ENCODE measurements at regions not wholly inside any gene's neighbourhood (a gene's known extent, or its start where the extent isn't known, plus 50 kb on each side); places are given as distances from the start of the nearest gene placed in this dataset.

GRCh38 chr11:128328955-128329551 is 258.3 kb downstream of the ETS1 start:
- DNase-seq (ENCODE audit: low spot score), result no peak

- no peak for DNase-seq (ENCODE audit: low spot score)
Measured at GRCh38 chr11:128327274-128327673, 260.1 kb downstream of the ETS1 start.

- DNase-seq (ENCODE audit: low spot score), result no peak
Measured at GRCh38 chr11:128326791-128327190, 260.6 kb downstream of the ETS1 start.

- DNase-seq (ENCODE audit: low spot score), result no peak
Measured at GRCh38 chr11:128324531-128325141, 262.7 kb downstream of the ETS1 start.

GRCh38 chr11:128324051-128324481 is 263.3 kb downstream of the ETS1 start:
- DNase-seq (ENCODE audit: low spot score), result no peak

- no peak for DNase-seq (ENCODE audit: low spot score)
Measured at GRCh38 chr11:128323381-128323780, 264.0 kb downstream of the ETS1 start.

GRCh38 chr11:128318856-128319474 is 268.4 kb downstream of the ETS1 start:
- no peak for DNase-seq (ENCODE audit: low spot score)

GRCh38 chr11:128316541-128317227 is 270.7 kb downstream of the ETS1 start:
- DNase-seq (ENCODE audit: low spot score), result no peak

- no peak for DNase-seq (ENCODE audit: low spot score)
Measured at GRCh38 chr11:128315933-128316332, 271.4 kb downstream of the ETS1 start.

GRCh38 chr11:128313931-128314330 is 273.4 kb downstream of the ETS1 start:
- DNase-seq (ENCODE audit: low spot score), result no peak

GRCh38 chr11:128311742-128312719 is 275.3 kb downstream of the ETS1 start:
- DNase-seq (ENCODE audit: low spot score), result no peak

- no peak for DNase-seq (ENCODE audit: low spot score)
Measured at GRCh38 chr11:128310676-128311445, 276.5 kb downstream of the ETS1 start.

GRCh38 chr11:128310005-128310404 is 277.4 kb downstream of the ETS1 start:
- no peak for DNase-seq (ENCODE audit: low spot score)

GRCh38 chr11:128308794-128309193 is 278.6 kb downstream of the ETS1 start:
- DNase-seq (ENCODE audit: low spot score), result no peak

GRCh38 chr11:128305588-128305987 is 281.8 kb downstream of the ETS1 start:
- no peak for DNase-seq (ENCODE audit: low spot score)

- no peak for DNase-seq (ENCODE audit: low spot score)
Measured at GRCh38 chr11:128304666-128305485, 282.5 kb downstream of the ETS1 start.

- no peak for DNase-seq (ENCODE audit: low spot score)
Measured at GRCh38 chr11:128304116-128304515, 283.2 kb downstream of the ETS1 start.

- DNase-seq (ENCODE audit: low spot score), result no peak
Measured at GRCh38 chr11:128303383-128303782, 284.0 kb downstream of the ETS1 start.

- DNase-seq (ENCODE audit: low spot score), result no peak
Measured at GRCh38 chr11:128302425-128303186, 284.8 kb downstream of the ETS1 start.
